GM12892 (cell line): ENCODE measurements at regions not wholly inside any gene's neighbourhood (a gene's known extent, or its start where the extent isn't known, plus 50 kb on each side); places are given as distances from the start of the nearest gene placed in this dataset.

Experiments used
- POLR2A ChIP-seq: IDR thresholded peaks from 2 replicates; pipeline ENCODE4 v1.6.1; 2011; ENCODE audit warnings: low read depth, low read length, control low read depth
- TAF1 ChIP-seq: IDR thresholded peaks from 2 replicates; pipeline ENCODE4 v1.6.1; 2011; ENCODE audit warnings: low read depth, mild to moderate bottlenecking, control low read depth, low read length, borderline replicate concordance

- TF ChIP-seq POLR2A (no peak), TAF1 (no peak)
Measured at GRCh38 chr11:44389963-44390605, 80.1 kb upstream of the ALX4 start.
